GM23338 (cell line): ENCODE measurements at regions not wholly inside any gene's neighbourhood (a gene's known extent, or its start where the extent isn't known, plus 50 kb on each side); places are given as distances from the start of the nearest gene placed in this dataset.
A peak's percentile ranks its signal among the peaks of the same experiment; 100 is the strongest.

ENCODE experiments used
- ATAC-seq: fragments of 200-7000 bp; cut with Tn5 transposase; 3 replicates; pipeline ENCODE4 v1.9.1; 2020
- DNase-seq: peaks from one replicate; pipeline ENCODE4 v3.0.0-alpha.2; 2015; ENCODE audit warnings: low spot score
- H2AFZ ChIP-seq: fragments of 200-600 bp; sonication (generic); 2 replicates; pipeline ENCODE4 v1.8.0; 2016; ENCODE audit warnings: antibody characterized with exemption, mild to moderate bottlenecking, moderate library complexity
- H3F3A ChIP-seq: fragments of 200-600 bp; sonication (generic); replicated peaks from 2 replicates; pipeline ENCODE4 v1.8.0; 2017; ENCODE audit warnings: antibody characterized with exemption, mixed run types, low read depth
- H3K27ac ChIP-seq: fragments of 200-600 bp; sonication (generic); 2 replicates; pipeline ENCODE4 v1.6.1; 2016; ENCODE audit warnings: low read depth
- H3K27me3 ChIP-seq: fragments of 200-600 bp; sonication (generic); 2 replicates; pipeline ENCODE4 v1.8.0; 2016; ENCODE audit warnings: mild to moderate bottlenecking, mixed run types, moderate library complexity; ENCODE audit not compliant: insufficient read depth
- H3K36me3 ChIP-seq: fragments of 200-600 bp; sonication (generic); 2 replicates; pipeline ENCODE4 v1.8.0; 2016; ENCODE audit warnings: mild to moderate bottlenecking; ENCODE audit not compliant: insufficient read depth
- H3K4me1 ChIP-seq: fragments of 200-600 bp; sonication (generic); 2 replicates; pipeline ENCODE4 v1.8.0; 2016; ENCODE audit warnings: mild to moderate bottlenecking, moderate library complexity; ENCODE audit not compliant: insufficient read depth
- H3K4me2 ChIP-seq: fragments of 200-600 bp; sonication (generic); 2 replicates; pipeline ENCODE4 v1.7.1; 2017; ENCODE audit warnings: mixed run types
- H3K4me3 ChIP-seq: fragments of 200-600 bp; sonication (generic); 2 replicates; pipeline ENCODE4 v1.6.1; 2016; ENCODE audit warnings: mixed run types
- H3K79me2 ChIP-seq: fragments of 200-600 bp; sonication (generic); replicated peaks from 2 replicates; pipeline ENCODE4 v1.8.0; 2017; ENCODE audit warnings: mild to moderate bottlenecking; ENCODE audit not compliant: insufficient read depth
- H3K9me2 ChIP-seq: fragments of 200-600 bp; sonication (generic); 2 replicates; pipeline ENCODE4 v1.8.0; 2017; ENCODE audit not compliant: insufficient read depth
- H4K20me1 ChIP-seq: fragments of 200-600 bp; sonication (generic); replicated peaks from 2 replicates; pipeline ENCODE4 v1.8.0; 2017; ENCODE audit warnings: mild to moderate bottlenecking; ENCODE audit not compliant: insufficient read depth
- H3K27ac Mint-ChIP-seq: 2 replicates; pipeline ENCODE4 v1.8.0; 2020; ENCODE audit warnings: inconsistent platforms, mild to moderate bottlenecking, moderate library complexity, mixed read lengths
- H3K27me3 Mint-ChIP-seq: 3 replicates; pipeline ENCODE4 v1.8.0; 2022; ENCODE audit warnings: low read depth, mild to moderate bottlenecking, moderate library complexity, mixed read lengths, inconsistent platforms; ENCODE audit not compliant: insufficient read depth, poor library complexity
- H3K36me3 Mint-ChIP-seq: 3 replicates; pipeline ENCODE4 v1.8.0; 2021; ENCODE audit warnings: low read depth, mild to moderate bottlenecking, inconsistent platforms, moderate library complexity, mixed read lengths
- H3K4me1 Mint-ChIP-seq: 3 replicates; pipeline ENCODE4 v1.8.0; 2020; ENCODE audit warnings: mild to moderate bottlenecking, inconsistent platforms, mixed read lengths
- H3K4me3 Mint-ChIP-seq: 3 replicates; pipeline ENCODE4 v1.8.0; 2021; ENCODE audit warnings: moderate library complexity, mild to moderate bottlenecking, inconsistent platforms, mixed read lengths
- H3K9me3 Mint-ChIP-seq: 3 replicates; pipeline ENCODE4 v1.8.0; 2020; ENCODE audit warnings: moderate library complexity, mild to moderate bottlenecking, inconsistent platforms, mixed read lengths
- CREB1 ChIP-seq: fragments of 250-450 bp; sonication (Bioruptor Pico); IDR thresholded peaks from 2 replicates; pipeline ENCODE4 v1.5.0; 2020; ENCODE audit warnings: low read depth, mild to moderate bottlenecking, moderate library complexity
- ETS1 ChIP-seq: IDR thresholded peaks from 2 replicates; pipeline ENCODE4 v1.6.1; 2016; ENCODE audit warnings: antibody characterized with exemption
- EZH2 ChIP-seq: fragments of 200-600 bp; sonication (generic); IDR thresholded peaks from one replicate; pipeline ENCODE4 v1.8.0; 2017; ENCODE audit warnings: antibody characterized with exemption, mild to moderate bottlenecking, low read depth; ENCODE audit not compliant: unreplicated experiment
- EZH2phosphoT487 ChIP-seq: fragments of 200-600 bp; sonication (generic); IDR thresholded peaks from one replicate; pipeline ENCODE4 v1.8.1; 2018; ENCODE audit warnings: antibody characterized with exemption; ENCODE audit not compliant: unreplicated experiment
- JUNB ChIP-seq: IDR thresholded peaks from one replicate; pipeline ENCODE4 v1.6.1; 2016; ENCODE audit warnings: antibody characterized with exemption; ENCODE audit not compliant: unreplicated experiment
- NANOG ChIP-seq: IDR thresholded peaks from 2 replicates; pipeline ENCODE4 v1.6.1; 2016; ENCODE audit warnings: antibody characterized with exemption, borderline replicate concordance
- POLR2AphosphoS5 ChIP-seq: IDR thresholded peaks from 2 replicates; pipeline ENCODE4 v1.6.1; 2016; ENCODE audit warnings: antibody characterized with exemption, low read depth
- REST ChIP-seq: IDR thresholded peaks from one replicate; pipeline ENCODE4 v1.6.1; 2018; ENCODE audit warnings: antibody characterized with exemption; ENCODE audit not compliant: unreplicated experiment
- STAT1 ChIP-seq: IDR thresholded peaks from one replicate; pipeline ENCODE4 v1.6.1; 2016; ENCODE audit warnings: antibody characterized with exemption; ENCODE audit not compliant: unreplicated experiment
- ZNF114 ChIP-seq: fragments of 250-450 bp; sonication (Bioruptor Pico); IDR thresholded peaks from 2 replicates; pipeline ENCODE4 v1.5.0; 2020; ENCODE audit warnings: mild to moderate bottlenecking, moderate library complexity
- ZNF331 ChIP-seq: fragments of 250-450 bp; sonication (Bioruptor Pico); IDR thresholded peaks from 2 replicates; pipeline ENCODE4 v1.5.0; 2020; ENCODE audit warnings: low read depth, mild to moderate bottlenecking, moderate library complexity
- ZNF462 ChIP-seq: fragments of 250-450 bp; sonication (Bioruptor Pico); IDR thresholded peaks from 2 replicates; pipeline ENCODE4 v1.5.0; 2020; ENCODE audit warnings: mild to moderate bottlenecking, moderate library complexity
- TF ChIP-seq, protein P1 (sequence below), 2 experiments: fragments of 200-600 bp in 1 of 2; sonication (generic) in 1 of 2; conservative IDR thresholded peaks; 2 replicates each; pipeline versions ENCODE4 v1.5.1 to v1.6.1; 2016 to 2017; ENCODE audit warnings: antibody characterized with exemption in 2 of 2, low read depth in 2 of 2, mild to moderate bottlenecking in 2 of 2, moderate library complexity in 1 of 2

- peaks cover 4% of the 10 kb centered on the region for H3K36me3 Mint-ChIP-seq
- peak overlapping the region; percentile 47; the same call in 1 of the 2 replicates for H2AFZ ChIP-seq
- H3K4me1 Mint-ChIP-seq, result no peaks in the 10 kb centered on the region
- TF ChIP-seq, protein P1, sequence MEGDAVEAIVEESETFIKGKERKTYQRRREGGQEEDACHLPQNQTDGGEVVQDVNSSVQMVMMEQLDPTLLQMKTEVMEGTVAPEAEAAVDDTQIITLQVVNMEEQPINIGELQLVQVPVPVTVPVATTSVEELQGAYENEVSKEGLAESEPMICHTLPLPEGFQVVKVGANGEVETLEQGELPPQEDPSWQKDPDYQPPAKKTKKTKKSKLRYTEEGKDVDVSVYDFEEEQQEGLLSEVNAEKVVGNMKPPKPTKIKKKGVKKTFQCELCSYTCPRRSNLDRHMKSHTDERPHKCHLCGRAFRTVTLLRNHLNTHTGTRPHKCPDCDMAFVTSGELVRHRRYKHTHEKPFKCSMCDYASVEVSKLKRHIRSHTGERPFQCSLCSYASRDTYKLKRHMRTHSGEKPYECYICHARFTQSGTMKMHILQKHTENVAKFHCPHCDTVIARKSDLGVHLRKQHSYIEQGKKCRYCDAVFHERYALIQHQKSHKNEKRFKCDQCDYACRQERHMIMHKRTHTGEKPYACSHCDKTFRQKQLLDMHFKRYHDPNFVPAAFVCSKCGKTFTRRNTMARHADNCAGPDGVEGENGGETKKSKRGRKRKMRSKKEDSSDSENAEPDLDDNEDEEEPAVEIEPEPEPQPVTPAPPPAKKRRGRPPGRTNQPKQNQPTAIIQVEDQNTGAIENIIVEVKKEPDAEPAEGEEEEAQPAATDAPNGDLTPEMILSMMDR (conservative IDR thresholded peaks at IDR 0.05; ENCODE audit: low read depth in 2 of 2), result no peak
- TF ChIP-seq ZNF331 (CRISPR knock-in tag) (no peak), ZNF462 (CRISPR knock-in tag) (no peak), EZH2phosphoT487 (no peak), ZNF114 (no peak), NANOG (no peak), JUNB (no peak), CREB1 (CRISPR knock-in tag) (no peak), STAT1 (no peak), POLR2AphosphoS5 (no peak), ETS1 (no peak), EZH2 (no peak), REST (no peak)
- no peak overlapping the region for H3K4me3 Mint-ChIP-seq
- H3F3A ChIP-seq, result no peaks in the 10 kb centered on the region
- ATAC-seq, result no peak
- no peak overlapping the region; the same call in 1 of the 2 replicates for H3K27ac Mint-ChIP-seq
- no peaks in the 10 kb centered on the region for H3K79me2 ChIP-seq
- H3K4me3 ChIP-seq, result no peak overlapping the region
- H3K9me2 ChIP-seq, result peaks cover 4% of the 10 kb centered on the region
- H3K9me3 Mint-ChIP-seq, result peaks cover 3% of the 10 kb centered on the region; the same call in 1 of the 3 replicates
- no peaks in the 10 kb centered on the region for H3K27me3 ChIP-seq
- H3K36me3 ChIP-seq, result no peaks in the 10 kb centered on the region
- no peaks in the 10 kb centered on the region for H3K4me1 ChIP-seq
- H3K4me2 ChIP-seq, result no peak overlapping the region
- no peak overlapping the region for H3K27ac ChIP-seq
- no peaks in the 10 kb centered on the region for H4K20me1 ChIP-seq
- peaks cover 2% of the 10 kb centered on the region for H3K27me3 Mint-ChIP-seq
- no peak for DNase-seq
These were observed 203.9 kb upstream of the OR13F1 start for GRCh38 chr9:104300124-104300523.
